T47D (cell line): ENCODE measurements at regions not wholly inside any gene's neighbourhood (a gene's known extent, or its start where the extent isn't known, plus 50 kb on each side); places are given as distances from the start of the nearest gene placed in this dataset.
"Not testable (repeated sequence)": the region's sequence is repeated elsewhere in the genome, so short reads cannot be mapped to it uniquely, and the experiment has no call there.

Experiments used
- DNase-seq, 2 experiments: peaks; one replicate each; pipeline versions ENCODE4 v3.0.0 to v3.0.0-alpha.2; 2011 to 2012; ENCODE audit warnings: low read depth in 1 of 2, low spot score in 1 of 2
- JUND ChIP-seq: IDR thresholded peaks from 2 replicates; pipeline ENCODE4 v1.6.1; 2012; ENCODE audit warnings: low read depth
- in situ Hi-C: cut with HindIII; loops from 2 replicates; pipeline ENCODE4 v1.10.0; 2016; ENCODE audit warnings: low sequenced_read_pairs, low pct_unique_long_range_greater_than_20kb

GRCh38 chr7:153564391-153564790 lies 487.8 kb upstream of the DPP6 start:
- no peak for TF ChIP-seq JUND
- in situ Hi-C loops, result no loop called here
- no peak for DNase-seq

DNA sequence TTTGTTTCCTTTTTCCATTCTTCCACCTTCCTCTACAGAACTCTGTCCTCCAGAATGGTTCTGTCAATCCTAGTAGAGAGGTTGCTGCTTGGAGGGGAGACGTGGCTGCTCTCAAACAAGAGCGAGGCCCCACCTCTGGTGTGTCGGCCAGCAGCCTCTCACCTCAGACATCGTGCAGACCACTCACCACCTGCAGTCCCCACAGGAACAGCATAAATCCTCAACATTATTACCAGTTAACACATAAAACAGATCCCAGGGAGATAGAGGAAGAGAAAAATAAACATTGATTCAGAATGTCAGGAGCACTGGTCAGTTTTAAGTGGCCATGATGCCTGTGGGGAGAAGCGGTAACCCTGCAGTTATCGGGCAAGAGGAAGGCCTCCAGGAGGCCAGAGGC lies 485.9 kb upstream of the DPP6 start:
- in situ Hi-C loops, result no loop called here
- no peak for TF ChIP-seq JUND
- no peak for DNase-seq

- DNase-seq, result no peak
- no peak for TF ChIP-seq JUND
- in situ Hi-C loops, result no loop called here
Measured at GRCh38 chr7:153567426-153567825, 484.8 kb upstream of the DPP6 start.

GRCh38 chr7:153569520-153569919 lies 482.7 kb upstream of the DPP6 start:
- DNase-seq, in situ Hi-C loops: not testable (repeated sequence)

- DNase-seq, result no peak
- in situ Hi-C loops, result no loop called here
- no peak for TF ChIP-seq JUND
Measured at GRCh38 chr7:153576096-153576495, 476.1 kb upstream of the DPP6 start.

GRCh38 chr7:153581419-153581818 lies 470.8 kb upstream of the DPP6 start:
- no peak for TF ChIP-seq JUND
- no peak for DNase-seq
- in situ Hi-C loops, result no loop called here

- in situ Hi-C loops, result no loop called here
- DNase-seq, result no peak
- TF ChIP-seq JUND, result no peak
Measured at GRCh38 chr7:153584132-153584531, 468.1 kb upstream of the DPP6 start.

GRCh38 chr7:153588586-153588985 lies 463.6 kb upstream of the DPP6 start:
- no peak for DNase-seq
- in situ Hi-C loops, result no loop called here
- no peak for TF ChIP-seq JUND

- in situ Hi-C loops, result no loop called here
- TF ChIP-seq JUND, result no peak
- peak in 1 of 2 experiments; percentile 20 for DNase-seq
Measured at GRCh38 chr7:153590136-153590535, 462.1 kb upstream of the DPP6 start.

DNA sequence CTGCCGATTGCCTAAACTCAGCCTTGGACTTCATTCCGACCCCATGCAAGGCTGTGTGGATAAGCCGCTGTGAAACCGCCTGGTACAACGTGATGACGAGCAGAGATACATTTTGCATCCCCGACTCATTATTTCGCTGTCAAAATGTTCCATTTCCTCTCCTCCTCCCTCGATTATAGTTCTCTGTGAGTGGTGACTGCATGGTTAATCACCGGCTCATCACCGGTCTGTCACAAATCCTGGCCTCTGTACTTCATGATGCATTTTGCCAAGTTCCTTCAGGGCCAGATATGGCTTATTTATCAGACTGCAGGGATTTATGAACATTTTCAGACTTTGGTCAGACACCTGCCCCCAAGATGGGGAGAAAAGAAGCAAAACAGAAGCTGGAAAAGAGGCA lies 461.6 kb upstream of the DPP6 start:
- TF ChIP-seq JUND, result no peak
- in situ Hi-C loops, result no loop called here
- no peak for DNase-seq

DNA sequence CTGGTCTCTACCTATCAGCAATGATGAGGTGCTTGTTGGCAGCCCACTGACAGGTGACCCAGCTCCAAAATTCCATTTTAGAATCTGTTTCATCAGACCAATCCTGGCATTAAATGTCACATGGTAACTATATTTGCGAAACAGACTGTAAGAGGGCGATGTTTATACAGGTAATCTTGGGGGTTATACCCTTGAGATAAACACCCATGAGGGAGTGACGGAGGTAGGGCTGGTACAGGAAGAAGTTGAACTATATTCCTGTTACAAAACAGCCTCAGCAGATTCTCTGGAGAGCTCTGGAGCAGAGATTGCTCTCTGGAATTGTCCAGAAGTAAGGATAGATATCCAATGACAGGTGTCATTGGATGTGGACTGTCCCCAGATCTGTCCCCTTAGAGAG lies 444.8 kb upstream of the DPP6 start:
- no peak for TF ChIP-seq JUND
- no peak for DNase-seq
- in situ Hi-C loops, result no loop called here

GRCh38 chr7:153616711-153617325 lies 435.4 kb upstream of the DPP6 start:
- no peak for TF ChIP-seq JUND
- in situ Hi-C loops, result no loop called here
- no peak for DNase-seq

- no peak for TF ChIP-seq JUND
- no peak for DNase-seq
- in situ Hi-C loops, result no loop called here
Measured at GRCh38 chr7:153627323-153627722, 424.9 kb upstream of the DPP6 start.

- in situ Hi-C loops, result no loop called here
- no peak for TF ChIP-seq JUND
Measured at GRCh38 chr7:153628406-153628805, 423.8 kb upstream of the DPP6 start.

GRCh38 chr7:153628825-153629224 lies 423.4 kb upstream of the DPP6 start:
- no peak for TF ChIP-seq JUND
- no peak for DNase-seq
- in situ Hi-C loops, result no loop called here

More at GRCh38 chr7:153628406-153628805, 423.8 kb upstream of the DPP6 start:
- DNase-seq, result no peak
